PFSK-1 (cell line): ENCODE measurements at regions not wholly inside any gene's neighbourhood (a gene's known extent, or its start where the extent isn't known, plus 50 kb on each side); places are given as distances from the start of the nearest gene placed in this dataset.

Experiments
- POLR2AphosphoS5 ChIP-seq: IDR thresholded peaks from 2 replicates; pipeline ENCODE4 v1.6.1; 2012; ENCODE audit warnings: low read depth, mild to moderate bottlenecking, control low read depth, low read length, moderate library complexity
- SIN3A ChIP-seq: IDR thresholded peaks from 2 replicates; pipeline ENCODE4 v1.6.1; 2012; ENCODE audit warnings: mild to moderate bottlenecking, low read length, moderate library complexity, borderline replicate concordance; ENCODE audit not compliant: insufficient read depth
- TF ChIP-seq, protein P1 (sequence below), 2 experiments: IDR thresholded peaks; 2 replicates each; pipeline versions ENCODE4 v1.6.1 to v1.8.0; 2011 to 2012; ENCODE audit warnings: low read depth in 2 of 2, low read length in 2 of 2, control low read depth in 1 of 2, inconsistent platforms in 1 of 2, mild to moderate bottlenecking in 1 of 2, moderate library complexity in 1 of 2; ENCODE audit not compliant: insufficient read depth in 1 of 2

DNA sequence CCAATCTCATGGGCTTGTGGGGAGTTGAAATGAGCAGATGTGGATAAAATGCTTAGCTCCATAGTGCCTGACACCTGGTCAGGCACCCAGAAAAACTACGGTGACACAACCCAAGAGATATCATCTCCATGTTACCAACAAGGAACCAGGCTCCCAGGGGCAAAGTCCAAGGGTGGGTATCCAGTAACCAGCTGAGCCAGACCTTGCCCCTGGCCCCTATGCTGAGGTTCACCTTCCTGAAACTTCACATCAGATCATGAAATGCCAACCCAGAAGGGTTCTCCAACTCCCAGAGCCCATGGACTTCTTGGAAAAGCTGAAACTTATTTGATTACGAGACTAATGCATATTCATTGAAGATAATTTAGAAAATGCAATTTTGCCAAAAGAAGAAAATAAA lies 141.8 kb upstream of the KCNG1 start:
- no peak for TF ChIP-seq SIN3A
- TF ChIP-seq, protein P1, sequence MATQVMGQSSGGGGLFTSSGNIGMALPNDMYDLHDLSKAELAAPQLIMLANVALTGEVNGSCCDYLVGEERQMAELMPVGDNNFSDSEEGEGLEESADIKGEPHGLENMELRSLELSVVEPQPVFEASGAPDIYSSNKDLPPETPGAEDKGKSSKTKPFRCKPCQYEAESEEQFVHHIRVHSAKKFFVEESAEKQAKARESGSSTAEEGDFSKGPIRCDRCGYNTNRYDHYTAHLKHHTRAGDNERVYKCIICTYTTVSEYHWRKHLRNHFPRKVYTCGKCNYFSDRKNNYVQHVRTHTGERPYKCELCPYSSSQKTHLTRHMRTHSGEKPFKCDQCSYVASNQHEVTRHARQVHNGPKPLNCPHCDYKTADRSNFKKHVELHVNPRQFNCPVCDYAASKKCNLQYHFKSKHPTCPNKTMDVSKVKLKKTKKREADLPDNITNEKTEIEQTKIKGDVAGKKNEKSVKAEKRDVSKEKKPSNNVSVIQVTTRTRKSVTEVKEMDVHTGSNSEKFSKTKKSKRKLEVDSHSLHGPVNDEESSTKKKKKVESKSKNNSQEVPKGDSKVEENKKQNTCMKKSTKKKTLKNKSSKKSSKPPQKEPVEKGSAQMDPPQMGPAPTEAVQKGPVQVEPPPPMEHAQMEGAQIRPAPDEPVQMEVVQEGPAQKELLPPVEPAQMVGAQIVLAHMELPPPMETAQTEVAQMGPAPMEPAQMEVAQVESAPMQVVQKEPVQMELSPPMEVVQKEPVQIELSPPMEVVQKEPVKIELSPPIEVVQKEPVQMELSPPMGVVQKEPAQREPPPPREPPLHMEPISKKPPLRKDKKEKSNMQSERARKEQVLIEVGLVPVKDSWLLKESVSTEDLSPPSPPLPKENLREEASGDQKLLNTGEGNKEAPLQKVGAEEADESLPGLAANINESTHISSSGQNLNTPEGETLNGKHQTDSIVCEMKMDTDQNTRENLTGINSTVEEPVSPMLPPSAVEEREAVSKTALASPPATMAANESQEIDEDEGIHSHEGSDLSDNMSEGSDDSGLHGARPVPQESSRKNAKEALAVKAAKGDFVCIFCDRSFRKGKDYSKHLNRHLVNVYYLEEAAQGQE (IDR thresholded peaks at IDR 0.05; ENCODE audit: insufficient read depth in 1 of 2, low read depth in 2 of 2, low read length in 2 of 2), result no peak
- TF ChIP-seq POLR2AphosphoS5, result no peak
